Psoas muscle (tissue), 7 donors: ENCODE measurements at regions not wholly inside any gene's neighbourhood (a gene's known extent, or its start where the extent isn't known, plus 50 kb on each side); places are given as distances from the start of the nearest gene placed in this dataset.

Experiments used
- ATAC-seq, 4 donors: fragments of 200-7000 bp; cut with Tn5 transposase; one replicate each; pipeline ENCODE4 v1.9.1; 2020; ENCODE audit warnings: moderate library complexity in 3 of 4, mild to moderate bottlenecking in 2 of 4
- DNase-seq, 2 donors: peaks; one replicate each; pipeline ENCODE4 v3.0.0-alpha.2; 2020
- H3K27ac ChIP-seq: fragments of 200-600 bp; one replicate; pipeline ENCODE4 v1.8.0; 2022
- H3K27me3 ChIP-seq, 3 donors: fragments of 200-600 bp in 1 of 3; one replicate each; pipeline versions ENCODE4 v1.6.1 to v1.8.0; 2013 to 2022; ENCODE audit warnings: low read length in 2 of 3, mild to moderate bottlenecking in 2 of 3, moderate library complexity in 1 of 3; ENCODE audit not compliant: insufficient read depth in 3 of 3
- H3K36me3 ChIP-seq, 2 donors: fragments of 200-600 bp in 1 of 2; one replicate each; pipeline versions ENCODE4 v1.6.1 to v1.8.0; 2013 to 2022; ENCODE audit warnings: low read depth in 1 of 2, mild to moderate bottlenecking in 1 of 2, moderate library complexity in 1 of 2; ENCODE audit not compliant: insufficient read depth in 1 of 2
- H3K4me1 ChIP-seq: fragments of 200-600 bp; one replicate; pipeline ENCODE4 v1.8.0; 2022
- H3K4me3 ChIP-seq: fragments of 200-600 bp; one replicate; pipeline ENCODE4 v1.8.0; 2022; ENCODE audit warnings: mild to moderate bottlenecking
- H3K9me3 ChIP-seq: fragments of 200-600 bp; one replicate; pipeline ENCODE4 v1.8.0; 2022
- CTCF ChIP-seq: fragments of 200-600 bp; IDR thresholded peaks from one replicate; pipeline ENCODE4 v1.8.0; 2022; ENCODE audit warnings: antibody characterized with exemption
- WGBS, 3 donors: extraction: QIAGEN DNeasy Blood & Tissue Kit; methylation state at CpG; one replicate each; pipeline versions ENCODE4 v1.1.6 to v1.1.7; 2013; 5-methylcytosine and 5-hydroxymethylcytosine counted together
- intact Hi-C, 2 donors: fragments of 100-400 bp; cut with DNase I; formaldehyde crosslinking; loops; one replicate each; pipeline versions ENCODE4 v1.11.0 to v1.14.2; 2022
- donor health status: healthy with polysubstance abuse.
- donor health status: DM: no; HTN: no; CAD: no; lungs with moderate emphysema.
- donor health status: Bipolar disorder and iron deficiency.
- donor health status: healthy.
- donor health status: DM: yes; HTN: yes; CAD: no.
- donor health status: DM: no; HTN: no; CAD: no.
- donor health status: DM: yes; HTN: yes; CAD: no.

GRCh38 chrX:140447150-140447549, 57.7 kb downstream of the SOX3 start:
- no peak for TF ChIP-seq CTCF
- no peaks in the 10 kb centered on the region for H3K4me1 ChIP-seq
- ATAC-seq (no peak), DNase-seq (no peak)
- no peak overlapping the region for H3K4me3 ChIP-seq
- no peaks in the 10 kb centered on the region for H3K36me3 ChIP-seq
- no peaks in the 10 kb centered on the region for H3K27me3 ChIP-seq
- intact Hi-C loops, result no loop called here
- no peak overlapping the region for H3K27ac ChIP-seq
- 36 to 80% (median 45%) methylated on average over 1 of the region's 1 CpG for WGBS, 3 donors
- H3K9me3 ChIP-seq, result no peaks in the 10 kb centered on the region

- no peaks in the 10 kb centered on the region for H3K36me3 ChIP-seq
- no peak for ATAC-seq
- intact Hi-C loops, result no loop called here
- TF ChIP-seq CTCF, result no peak
- H3K4me3 ChIP-seq, result no peak overlapping the region
- no peaks in the 10 kb centered on the region for H3K4me1 ChIP-seq
- 33 to 38% (median 34%) methylated on average over 8 of the region's 8 CpGs for WGBS, 3 donors
- H3K27ac ChIP-seq, result no peak overlapping the region
- no peak for DNase-seq
- no peaks in the 10 kb centered on the region for H3K9me3 ChIP-seq
- H3K27me3 ChIP-seq, result peaks cover 0 to 13% (median 2%) of the 10 kb centered on the region in 3 donors
These were observed 64.0 kb downstream of the SOX3 start for GRCh38 chrX:140440876-140441275.

DNA sequence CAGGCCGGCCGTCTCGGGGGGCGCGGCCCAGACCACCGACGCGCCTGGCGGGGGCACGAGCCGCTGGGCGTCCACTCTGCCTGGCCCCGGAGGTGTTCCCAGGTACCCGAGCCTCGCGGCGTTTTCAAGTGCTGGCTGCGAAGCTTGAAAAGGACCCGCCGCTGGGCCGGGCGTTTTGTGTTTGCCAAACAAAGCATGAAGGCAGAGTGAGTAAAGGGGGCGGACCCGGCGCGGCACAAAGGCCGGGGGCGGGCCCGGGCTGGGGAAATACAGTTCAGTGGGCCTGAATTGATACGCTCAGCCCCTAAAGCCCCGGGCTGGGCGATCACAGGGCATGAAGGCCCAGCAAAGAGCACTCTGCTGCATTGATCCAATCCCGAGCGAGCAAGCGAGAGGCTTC, 65.4 kb downstream of the SOX3 start:
- H3K27me3 ChIP-seq, result peaks cover 0 to 25% (median 2%) of the 10 kb centered on the region in 3 donors
- no peak overlapping the region for H3K4me3 ChIP-seq
- H3K27ac ChIP-seq, result no peak overlapping the region
- DNase-seq (no peak), ATAC-seq (no peak)
- no peaks in the 10 kb centered on the region for H3K4me1 ChIP-seq
- intact Hi-C loops, result no loop called here
- TF ChIP-seq CTCF, result no peak
- no peaks in the 10 kb centered on the region for H3K9me3 ChIP-seq
- WGBS, 3 donors, result 8 to 20% (median 16%) methylated on average over 18 to 35 of the region's 35 CpGs
- no peaks in the 10 kb centered on the region for H3K36me3 ChIP-seq

DNA sequence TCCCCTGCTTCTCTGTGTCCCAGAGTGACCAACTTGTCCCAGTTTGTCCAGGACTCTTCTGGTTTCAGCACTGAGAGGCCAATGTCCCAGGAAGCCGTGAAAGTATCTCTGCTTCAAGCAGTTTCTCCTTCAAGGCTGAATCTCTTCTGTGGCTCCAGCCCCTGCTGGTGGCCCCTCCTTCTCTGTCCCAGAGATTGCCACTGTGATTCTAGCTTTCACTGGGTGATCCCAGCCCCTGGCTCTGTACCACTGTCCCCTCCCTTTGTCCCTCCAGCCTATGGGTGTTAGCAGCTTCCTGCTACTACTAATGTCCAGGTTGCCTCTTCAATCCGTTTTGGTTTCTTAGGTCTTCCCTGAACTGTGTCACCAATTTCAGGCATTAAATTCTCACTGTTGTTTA, 70.5 kb downstream of the SOX3 start:
- intact Hi-C loops, result no loop called here
- ATAC-seq, result no peak
- no peak for TF ChIP-seq CTCF
- Histone ChIP-seq H3K36me3 (no peaks in the 10 kb centered on the region), H3K9me3 (no peaks in the 10 kb centered on the region), H3K27ac (no peak overlapping the region), H3K4me3 (no peak overlapping the region), H3K27me3 (peaks cover 0 to 20% (median 2%) of the 10 kb centered on the region in 3 donors), H3K4me1 (no peaks in the 10 kb centered on the region)
- 13 to 49% (median 15%) methylated on average over 2 of the region's 2 CpGs for whole genome bisulfite sequencing, 3 donors
- no peak for DNase-seq

- intact Hi-C loops, result no loop called here
- Histone ChIP-seq H3K27me3 (peaks cover 0 to 16% (median 0%) of the 10 kb centered on the region in 3 donors), H3K36me3 (no peaks in the 10 kb centered on the region), H3K9me3 (no peaks in the 10 kb centered on the region), H3K4me3 (no peak overlapping the region), H3K4me1 (no peaks in the 10 kb centered on the region), H3K27ac (no peak overlapping the region)
- ATAC-seq, result peak in 1 of 4 donors; percentile 20
- TF ChIP-seq CTCF, result no peak
- DNase-seq, result no peak
- 20 to 34% (median 25%) methylated on average over 4 of the region's 4 CpGs for WGBS, 3 donors
These were observed 71.3 kb downstream of the SOX3 start for GRCh38 chrX:140433582-140433981.
